Cardiac muscle cell (in vitro differentiated cells and primary cell): ENCODE measurements at regions not wholly inside any gene's neighbourhood (a gene's known extent, or its start where the extent isn't known, plus 50 kb on each side); places are given as distances from the start of the nearest gene placed in this dataset.

Experiments used
- DNase-seq, 2 donors: peaks; one replicate each; pipeline versions ENCODE4 v3.0.0 to v3.0.0-alpha.2; 2010 to 2017; ENCODE audit warnings: low read depth in 1 of 2, low spot score in 1 of 2
- H3K27ac ChIP-seq: fragments of 200-600 bp; sonication (generic); 2 replicates; pipeline ENCODE4 v1.5.1; 2016
- H3K27me3 ChIP-seq: fragments of 200-600 bp; sonication (generic); 2 replicates; pipeline ENCODE4 v1.6.0; 2016; ENCODE audit warnings: control low read depth
- H3K36me3 ChIP-seq: fragments of 200-600 bp; sonication (generic); 2 replicates; pipeline ENCODE4 v1.5.1; 2016; ENCODE audit warnings: control low read depth
- H3K4me1 ChIP-seq: fragments of 200-600 bp; sonication (generic); 2 replicates; pipeline ENCODE4 v1.8.1; 2017; ENCODE audit warnings: low read depth, mild to moderate bottlenecking, mixed run types
- H3K4me3 ChIP-seq: fragments of 200-600 bp; sonication (generic); 2 replicates; pipeline ENCODE4 v1.5.1; 2016; ENCODE audit warnings: mild to moderate bottlenecking
- H3K9me3 ChIP-seq: fragments of 200-600 bp; sonication (generic); 2 replicates; pipeline ENCODE4 v1.5.1; 2017; ENCODE audit warnings: low read depth, mild to moderate bottlenecking, control low read depth
- CTCF ChIP-seq: IDR thresholded peaks from 2 replicates; pipeline ENCODE4 v1.5.1; 2012; ENCODE audit warnings: low read depth, mild to moderate bottlenecking, low read length

GRCh38 chr3:168989396-168989795, 674.1 kb downstream of the MECOM start:
- Histone ChIP-seq H3K4me1 (peaks cover 11% of the 10 kb centered on the region), H3K9me3 (no peaks in the 10 kb centered on the region), H3K4me3 (no peak overlapping the region), H3K36me3 (no peaks in the 10 kb centered on the region), H3K27ac (no peak overlapping the region), H3K27me3 (no peaks in the 10 kb centered on the region)
- TF ChIP-seq CTCF = no peak
- DNase-seq = peak in 1 of 2 donors; percentile 31

GRCh38 chr3:168988853-168989252, 674.7 kb downstream of the MECOM start:
- Histone ChIP-seq H3K4me3 (no peak overlapping the region), H3K36me3 (no peaks in the 10 kb centered on the region), H3K27me3 (no peaks in the 10 kb centered on the region), H3K4me1 (peaks cover 11% of the 10 kb centered on the region), H3K27ac (no peak overlapping the region), H3K9me3 (no peaks in the 10 kb centered on the region)
- DNase-seq = no peak
- no peak for TF ChIP-seq CTCF

- TF ChIP-seq CTCF = no peak
- H3K4me3 ChIP-seq = no peak overlapping the region
- DNase-seq = no peak
- no peak overlapping the region for H3K27ac ChIP-seq
- no peaks in the 10 kb centered on the region for H3K9me3 ChIP-seq
- peaks cover 3% of the 10 kb centered on the region for H3K4me1 ChIP-seq
- no peaks in the 10 kb centered on the region for H3K27me3 ChIP-seq
- no peaks in the 10 kb centered on the region for H3K36me3 ChIP-seq
Observed at GRCh38 chr3:168984872-168985271, 678.6 kb downstream of the MECOM start.

- H3K4me1 ChIP-seq = no peaks in the 10 kb centered on the region
- H3K9me3 ChIP-seq = no peaks in the 10 kb centered on the region
- H3K27me3 ChIP-seq = no peaks in the 10 kb centered on the region
- TF ChIP-seq CTCF = no peak
- no peak overlapping the region for H3K27ac ChIP-seq
- H3K36me3 ChIP-seq = no peaks in the 10 kb centered on the region
- no peak for DNase-seq
- no peak overlapping the region for H3K4me3 ChIP-seq
Observed at GRCh38 chr3:168983046-168983445, 680.5 kb downstream of the MECOM start.

GRCh38 chr3:168981396-168981795, 682.1 kb downstream of the MECOM start:
- Histone ChIP-seq H3K36me3 (no peaks in the 10 kb centered on the region), H3K4me3 (no peak overlapping the region), H3K27ac (no peak overlapping the region), H3K27me3 (no peaks in the 10 kb centered on the region), H3K4me1 (no peaks in the 10 kb centered on the region), H3K9me3 (no peaks in the 10 kb centered on the region)
- DNase-seq = no peak
- TF ChIP-seq CTCF = no peak
